Activated naive CD8-positive, alpha-beta T cell treated with anti-CD3 and anti-CD28 coated beads, Interleukin-2, amount 50 U/mL, for 24 hours (primary cell): ENCODE measurements at regions not wholly inside any gene's neighbourhood (a gene's known extent, or its start where the extent isn't known, plus 50 kb on each side); places are given as distances from the start of the nearest gene placed in this dataset.
"Not testable (repeated sequence)": the region's sequence is repeated elsewhere in the genome, so short reads cannot be mapped to it uniquely, and the experiment has no call there.

Source experiments
- ATAC-seq: fragments of 150-1000 bp; cut with Tn5 transposase; one replicate; pipeline ENCODE4 v1.10.0; 2021
- DNase-seq: peaks from one replicate; pipeline ENCODE4 v3.0.0; 2021
- H3K27ac Mint-ChIP-seq: one replicate; pipeline ENCODE4 v1.8.0; 2021; ENCODE audit warnings: mild to moderate bottlenecking, mixed read lengths
- H3K27me3 Mint-ChIP-seq: one replicate; pipeline ENCODE4 v1.8.0; 2021; ENCODE audit warnings: mixed read lengths
- H3K36me3 Mint-ChIP-seq: one replicate; pipeline ENCODE4 v1.8.0; 2021; ENCODE audit warnings: low read depth, mixed read lengths
- H3K4me1 Mint-ChIP-seq: one replicate; pipeline ENCODE4 v1.8.0; 2021; ENCODE audit warnings: mixed read lengths
- H3K4me3 Mint-ChIP-seq: one replicate; pipeline ENCODE4 v1.8.0; 2021; ENCODE audit warnings: mild to moderate bottlenecking, moderate library complexity, mixed read lengths
- H3K9me3 Mint-ChIP-seq: one replicate; pipeline ENCODE4 v1.8.0; 2021; ENCODE audit warnings: mixed read lengths

GRCh38 chr1:198440842-198441241, 99.6 kb downstream of the ATP6V1G3 start:
- no peaks in the 10 kb centered on the region for H3K4me1 Mint-ChIP-seq
- no peak for DNase-seq
- H3K27me3 Mint-ChIP-seq: peaks cover 3% of the 10 kb centered on the region
- H3K9me3 Mint-ChIP-seq: no peaks in the 10 kb centered on the region
- no peak for ATAC-seq
- H3K27ac Mint-ChIP-seq: no peak overlapping the region
- no peak overlapping the region for H3K4me3 Mint-ChIP-seq
- no peaks in the 10 kb centered on the region for H3K36me3 Mint-ChIP-seq

GRCh38 chr1:198437332-198437731, 103.1 kb downstream of the ATP6V1G3 start:
- no peak overlapping the region for H3K27ac Mint-ChIP-seq
- H3K4me3 Mint-ChIP-seq: no peak overlapping the region
- H3K36me3 Mint-ChIP-seq: no peaks in the 10 kb centered on the region
- H3K4me1 Mint-ChIP-seq: no peaks in the 10 kb centered on the region
- peaks cover 8% of the 10 kb centered on the region for H3K9me3 Mint-ChIP-seq
- peaks cover 3% of the 10 kb centered on the region for H3K27me3 Mint-ChIP-seq
- DNase-seq: no peak
- no peak for ATAC-seq

GRCh38 chr1:198436276-198436675, 104.2 kb downstream of the ATP6V1G3 start:
- DNase-seq: no peak
- Mint-ChIP-seq H3K9me3 (peaks cover 8% of the 10 kb centered on the region), H3K4me3 (no peak overlapping the region), H3K4me1 (no peaks in the 10 kb centered on the region), H3K27ac (no peak overlapping the region), H3K36me3 (no peaks in the 10 kb centered on the region), H3K27me3 (peaks cover 3% of the 10 kb centered on the region)
- no peak for ATAC-seq

- ATAC-seq: no peak
- H3K36me3 Mint-ChIP-seq: no peaks in the 10 kb centered on the region
- H3K27me3 Mint-ChIP-seq: peaks cover 3% of the 10 kb centered on the region
- H3K4me3 Mint-ChIP-seq: no peak overlapping the region
- no peaks in the 10 kb centered on the region for H3K4me1 Mint-ChIP-seq
- no peak overlapping the region for H3K27ac Mint-ChIP-seq
- peaks cover 11% of the 10 kb centered on the region for H3K9me3 Mint-ChIP-seq
- no peak for DNase-seq
Measured at GRCh38 chr1:198435056-198435455, 105.4 kb downstream of the ATP6V1G3 start.

- H3K27ac Mint-ChIP-seq: no peak overlapping the region
- no peaks in the 10 kb centered on the region for H3K9me3 Mint-ChIP-seq
- H3K27me3 Mint-ChIP-seq: peaks cover 4% of the 10 kb centered on the region
- no peak overlapping the region for H3K4me3 Mint-ChIP-seq
- DNase-seq: no peak
- no peak for ATAC-seq
- no peaks in the 10 kb centered on the region for H3K4me1 Mint-ChIP-seq
- no peaks in the 10 kb centered on the region for H3K36me3 Mint-ChIP-seq
Measured at GRCh38 chr1:198424441-198424840, 116.0 kb downstream of the ATP6V1G3 start.

- Mint-ChIP-seq H3K27ac (no peak overlapping the region), H3K9me3 (no peaks in the 10 kb centered on the region), H3K27me3 (peaks cover 4% of the 10 kb centered on the region), H3K4me1 (no peaks in the 10 kb centered on the region), H3K4me3 (no peak overlapping the region), H3K36me3 (no peaks in the 10 kb centered on the region)
- no peak for ATAC-seq
- DNase-seq: no peak
Measured at GRCh38 chr1:198423673-198424072, 116.8 kb downstream of the ATP6V1G3 start.

- Mint-ChIP-seq H3K27me3 (peaks cover 13% of the 10 kb centered on the region), H3K4me1 (no peaks in the 10 kb centered on the region), H3K36me3 (no peaks in the 10 kb centered on the region), H3K27ac (no peak overlapping the region), H3K9me3 (peaks cover 5% of the 10 kb centered on the region), H3K4me3 (no peak overlapping the region)
- DNase-seq (no peak), ATAC-seq (no peak)
Measured at GRCh38 chr1:198417039-198417438, 123.4 kb downstream of the ATP6V1G3 start.

GRCh38 chr1:198416296-198416695, 124.2 kb downstream of the ATP6V1G3 start:
- DNase-seq: no peak
- no peaks in the 10 kb centered on the region for H3K4me1 Mint-ChIP-seq
- no peak overlapping the region for H3K27ac Mint-ChIP-seq
- H3K4me3 Mint-ChIP-seq: no peak overlapping the region
- peaks cover 10% of the 10 kb centered on the region for H3K27me3 Mint-ChIP-seq
- peaks cover 5% of the 10 kb centered on the region for H3K9me3 Mint-ChIP-seq
- no peaks in the 10 kb centered on the region for H3K36me3 Mint-ChIP-seq
- no peak for ATAC-seq

- Mint-ChIP-seq H3K4me1 (no peaks in the 10 kb centered on the region), H3K4me3 (no peak overlapping the region), H3K27me3 (no peaks in the 10 kb centered on the region), H3K27ac (no peak overlapping the region), H3K9me3 (peaks cover 10% of the 10 kb centered on the region), H3K36me3 (no peaks in the 10 kb centered on the region)
- DNase-seq (no peak), ATAC-seq (no peak)
Measured at GRCh38 chr1:198411240-198411639, 129.2 kb downstream of the ATP6V1G3 start.

GRCh38 chr1:198408716-198409115, 131.8 kb downstream of the ATP6V1G3 start:
- no peak overlapping the region for H3K27ac Mint-ChIP-seq
- ATAC-seq (no peak), DNase-seq (no peak)
- no peaks in the 10 kb centered on the region for H3K4me1 Mint-ChIP-seq
- no peak overlapping the region for H3K4me3 Mint-ChIP-seq
- H3K27me3 Mint-ChIP-seq: no peaks in the 10 kb centered on the region
- peaks cover 10% of the 10 kb centered on the region for H3K9me3 Mint-ChIP-seq
- H3K36me3 Mint-ChIP-seq: no peaks in the 10 kb centered on the region

GRCh38 chr1:198404632-198405031, 135.8 kb downstream of the ATP6V1G3 start:
- not testable (repeated sequence) for H3K27ac Mint-ChIP-seq, H3K9me3 Mint-ChIP-seq, H3K4me1 Mint-ChIP-seq, H3K4me3 Mint-ChIP-seq, DNase-seq, H3K27me3 Mint-ChIP-seq, H3K36me3 Mint-ChIP-seq, ATAC-seq

GRCh38 chr1:198400063-198400462, 140.4 kb downstream of the ATP6V1G3 start:
- H3K36me3 Mint-ChIP-seq: no peaks in the 10 kb centered on the region
- DNase-seq (no peak), ATAC-seq (no peak)
- no peaks in the 10 kb centered on the region for H3K27me3 Mint-ChIP-seq
- no peaks in the 10 kb centered on the region for H3K9me3 Mint-ChIP-seq
- no peak overlapping the region for H3K27ac Mint-ChIP-seq
- no peaks in the 10 kb centered on the region for H3K4me1 Mint-ChIP-seq
- no peak overlapping the region for H3K4me3 Mint-ChIP-seq

- Mint-ChIP-seq H3K27ac (no peak overlapping the region), H3K4me1 (no peaks in the 10 kb centered on the region), H3K27me3 (no peaks in the 10 kb centered on the region), H3K4me3 (no peak overlapping the region), H3K9me3 (no peaks in the 10 kb centered on the region), H3K36me3 (no peaks in the 10 kb centered on the region)
- ATAC-seq: no peak
- DNase-seq: no peak
Measured at GRCh38 chr1:198399452-198399851, 141.0 kb downstream of the ATP6V1G3 start.

GRCh38 chr1:198397208-198397808, 143.2 kb downstream of the ATP6V1G3 start:
- no peak overlapping the region for H3K27ac Mint-ChIP-seq
- H3K4me3 Mint-ChIP-seq: no peak overlapping the region
- H3K4me1 Mint-ChIP-seq: no peaks in the 10 kb centered on the region
- H3K27me3 Mint-ChIP-seq: no peaks in the 10 kb centered on the region
- DNase-seq (no peak), ATAC-seq (no peak)
- H3K9me3 Mint-ChIP-seq: no peaks in the 10 kb centered on the region
- H3K36me3 Mint-ChIP-seq: no peaks in the 10 kb centered on the region

GRCh38 chr1:198391393-198392020, 149.0 kb downstream of the ATP6V1G3 start:
- DNase-seq: no peak
- Mint-ChIP-seq H3K4me1 (no peaks in the 10 kb centered on the region), H3K4me3 (no peak overlapping the region), H3K27me3 (no peaks in the 10 kb centered on the region), H3K36me3 (no peaks in the 10 kb centered on the region), H3K27ac (no peak overlapping the region), H3K9me3 (no peaks in the 10 kb centered on the region)
- no peak for ATAC-seq

GRCh38 chr1:198387587-198387986, 152.9 kb downstream of the ATP6V1G3 start:
- no peaks in the 10 kb centered on the region for H3K36me3 Mint-ChIP-seq
- DNase-seq (no peak), ATAC-seq (no peak)
- H3K4me1 Mint-ChIP-seq: no peaks in the 10 kb centered on the region
- H3K4me3 Mint-ChIP-seq: no peak overlapping the region
- H3K27ac Mint-ChIP-seq: no peak overlapping the region
- no peaks in the 10 kb centered on the region for H3K9me3 Mint-ChIP-seq
- no peaks in the 10 kb centered on the region for H3K27me3 Mint-ChIP-seq
